Fibroblast of lung (primary cell): ENCODE measurements at regions not wholly inside any gene's neighbourhood (a gene's known extent, or its start where the extent isn't known, plus 50 kb on each side); places are given as distances from the start of the nearest gene placed in this dataset.
A peak's percentile ranks its signal among the peaks of the same experiment; 100 is the strongest.

Source experiments
- DNase-seq, 2 donors: peaks; one replicate each; pipeline versions ENCODE4 v3.0.0 to v3.0.0-alpha.2; 2010; ENCODE audit warnings: low read depth in 2 of 2
- H2AFZ ChIP-seq: 2 replicates; pipeline ENCODE4 v1.5.1; 2012; ENCODE audit warnings: low read length, control low read depth, inconsistent platforms
- H3K27ac ChIP-seq: 2 replicates; pipeline ENCODE4 v1.5.1; 2011; ENCODE audit warnings: low read length, control low read depth; ENCODE audit not compliant: insufficient read depth
- H3K27me3 ChIP-seq: 2 replicates; pipeline ENCODE4 v1.5.1; 2011; ENCODE audit warnings: mild to moderate bottlenecking, low read length; ENCODE audit not compliant: control insufficient read depth, insufficient read depth
- H3K36me3 ChIP-seq: 2 replicates; pipeline ENCODE4 v1.5.1; 2011; ENCODE audit warnings: low read length; ENCODE audit not compliant: control insufficient read depth, insufficient read depth
- H3K4me1 ChIP-seq: 2 replicates; pipeline ENCODE4 v1.5.1; 2011; ENCODE audit warnings: low read length; ENCODE audit not compliant: control insufficient read depth, insufficient read depth; ENCODE audit errors: extremely low read depth
- H3K4me2 ChIP-seq: 2 replicates; pipeline ENCODE4 v1.5.1; 2011; ENCODE audit warnings: low read length, control low read depth; ENCODE audit not compliant: insufficient read depth; ENCODE audit errors: extremely low read depth
- H3K4me3 ChIP-seq, 4 experiments: fragments of 200-600 bp in 1 of 4; sonication (generic) in 1 of 4; replicated peaks in 1 of 4; 2 replicates each; pipeline ENCODE4 v1.5.1; 2011 to 2016; ENCODE audit warnings: low read length in 4 of 4, low read depth in 3 of 4, mild to moderate bottlenecking in 3 of 4, control low read depth in 2 of 4, inconsistent platforms in 1 of 4, mixed read lengths in 1 of 4; ENCODE audit not compliant: insufficient read depth in 1 of 4; ENCODE audit errors: control extremely low read depth in 1 of 4
- H3K79me2 ChIP-seq: 2 replicates; pipeline ENCODE4 v1.5.1; 2012; ENCODE audit warnings: mild to moderate bottlenecking, low read length, inconsistent platforms; ENCODE audit not compliant: control insufficient read depth, insufficient read depth
- H3K9ac ChIP-seq: 2 replicates; pipeline ENCODE4 v1.5.1; 2011; ENCODE audit warnings: mild to moderate bottlenecking, low read length, control low read depth; ENCODE audit not compliant: insufficient read depth
- H3K9me3 ChIP-seq: 2 replicates; pipeline ENCODE4 v1.5.1; 2012; ENCODE audit warnings: low read depth, low read length; ENCODE audit not compliant: control insufficient read depth, insufficient read depth
- H4K20me1 ChIP-seq: 2 replicates; pipeline ENCODE4 v1.5.1; 2011; ENCODE audit warnings: low read length; ENCODE audit not compliant: control insufficient read depth, insufficient read depth; ENCODE audit errors: extremely low read depth
- EZH2 ChIP-seq: IDR thresholded peaks from 2 replicates; pipeline ENCODE4 v1.5.1; 2012; ENCODE audit warnings: low read length, control low read depth, mild to moderate bottlenecking; ENCODE audit errors: missing control alignments
- TF ChIP-seq, protein P1 (sequence below), 2 donors: IDR thresholded peaks in 1 of 2; conservative IDR thresholded peaks in 1 of 2; 1 replicate in 1 of 2; 2 replicates in 1 of 2; pipeline ENCODE4 v1.5.1; 2011 to 2012; ENCODE audit warnings: low read length in 2 of 2, control low read depth in 1 of 2, inconsistent platforms in 1 of 2, low read depth in 1 of 2, mild to moderate bottlenecking in 1 of 2

DNA sequence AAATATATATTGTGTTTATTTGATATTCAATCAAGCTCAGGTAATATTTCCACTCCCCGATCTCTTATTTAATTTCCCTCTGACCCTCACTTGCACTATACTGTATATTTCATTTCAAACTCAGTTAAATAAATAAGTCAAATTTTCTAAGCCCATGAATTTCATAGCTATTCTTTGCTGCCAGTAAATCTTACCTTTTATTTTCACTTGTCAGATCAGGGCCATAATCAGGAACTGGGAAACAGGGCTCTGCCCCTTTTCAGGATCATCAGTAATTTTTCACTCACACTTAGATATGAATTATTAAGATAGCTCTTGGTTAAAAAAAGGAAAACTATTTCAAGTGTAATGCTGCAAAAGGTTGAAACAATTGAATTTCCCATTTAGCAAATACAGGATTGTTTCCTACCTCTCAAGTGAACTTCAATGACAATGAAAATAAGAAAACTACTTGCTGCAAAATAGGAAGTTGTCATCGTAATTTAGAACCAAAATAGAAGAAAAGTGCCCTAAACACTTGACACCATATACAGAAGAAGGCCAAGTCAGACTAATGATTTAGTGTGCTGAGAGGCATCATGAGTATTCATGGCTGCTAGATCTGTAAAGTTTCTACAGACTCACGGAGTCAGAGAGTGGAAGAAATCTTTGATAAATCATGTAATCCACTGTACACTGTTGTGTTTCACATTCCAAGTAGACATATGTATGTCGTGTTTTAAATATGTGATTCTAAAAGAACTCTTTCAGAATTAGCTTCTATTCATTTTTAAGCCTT, 316.8 kb upstream of the CNTN5 start:
- no peaks in the 10 kb centered on the region for H3K9me3 ChIP-seq

DNA sequence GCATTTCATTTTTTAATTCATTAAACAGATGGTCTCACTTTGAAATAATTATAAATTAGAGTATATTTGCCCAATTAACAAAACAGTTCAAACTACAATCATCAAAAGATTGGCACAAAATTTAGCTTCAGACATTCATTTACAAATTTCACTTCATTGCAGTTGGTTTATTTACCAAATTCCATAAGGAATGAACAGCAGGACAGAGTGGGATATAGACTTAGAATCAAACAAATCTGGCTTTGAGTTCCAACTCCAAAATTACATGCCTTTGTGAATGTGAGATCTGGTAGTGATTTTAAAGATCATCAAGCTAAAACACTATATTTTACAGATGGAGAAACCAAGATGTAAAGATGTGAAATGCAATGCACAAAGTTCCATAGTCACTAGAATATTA, 310.7 kb upstream of the CNTN5 start:
- no peaks in the 10 kb centered on the region for H3K36me3 ChIP-seq
- no peak for TF ChIP-seq EZH2
- TF ChIP-seq, protein P1, sequence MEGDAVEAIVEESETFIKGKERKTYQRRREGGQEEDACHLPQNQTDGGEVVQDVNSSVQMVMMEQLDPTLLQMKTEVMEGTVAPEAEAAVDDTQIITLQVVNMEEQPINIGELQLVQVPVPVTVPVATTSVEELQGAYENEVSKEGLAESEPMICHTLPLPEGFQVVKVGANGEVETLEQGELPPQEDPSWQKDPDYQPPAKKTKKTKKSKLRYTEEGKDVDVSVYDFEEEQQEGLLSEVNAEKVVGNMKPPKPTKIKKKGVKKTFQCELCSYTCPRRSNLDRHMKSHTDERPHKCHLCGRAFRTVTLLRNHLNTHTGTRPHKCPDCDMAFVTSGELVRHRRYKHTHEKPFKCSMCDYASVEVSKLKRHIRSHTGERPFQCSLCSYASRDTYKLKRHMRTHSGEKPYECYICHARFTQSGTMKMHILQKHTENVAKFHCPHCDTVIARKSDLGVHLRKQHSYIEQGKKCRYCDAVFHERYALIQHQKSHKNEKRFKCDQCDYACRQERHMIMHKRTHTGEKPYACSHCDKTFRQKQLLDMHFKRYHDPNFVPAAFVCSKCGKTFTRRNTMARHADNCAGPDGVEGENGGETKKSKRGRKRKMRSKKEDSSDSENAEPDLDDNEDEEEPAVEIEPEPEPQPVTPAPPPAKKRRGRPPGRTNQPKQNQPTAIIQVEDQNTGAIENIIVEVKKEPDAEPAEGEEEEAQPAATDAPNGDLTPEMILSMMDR (conservative IDR thresholded peaks at IDR 0.05 in 1 of 2, IDR thresholded peaks at IDR 0.05 in 1 of 2; ENCODE audit: low read depth in 1 of 2, low read length in 2 of 2): no peak

More for the DNA sequence above, 316.8 kb upstream of the CNTN5 start:
- Histone ChIP-seq H3K36me3 (no peaks in the 10 kb centered on the region), H3K27ac (no peak overlapping the region), H2AFZ (no peak overlapping the region), H3K4me3 (no peak overlapping the region), H3K4me2 (no peak overlapping the region), H3K4me1 (no peaks in the 10 kb centered on the region), H3K9ac (no peak overlapping the region), H3K27me3 (no peaks in the 10 kb centered on the region), H3K79me2 (no peaks in the 10 kb centered on the region), H4K20me1 (no peaks in the 10 kb centered on the region)
- no peak for TF ChIP-seq EZH2
- TF ChIP-seq, protein P1 (conservative IDR thresholded peaks at IDR 0.05 in 1 of 2, IDR thresholded peaks at IDR 0.05 in 1 of 2; ENCODE audit: low read depth in 1 of 2, low read length in 2 of 2): no peak
- DNase-seq: no peak

DNA sequence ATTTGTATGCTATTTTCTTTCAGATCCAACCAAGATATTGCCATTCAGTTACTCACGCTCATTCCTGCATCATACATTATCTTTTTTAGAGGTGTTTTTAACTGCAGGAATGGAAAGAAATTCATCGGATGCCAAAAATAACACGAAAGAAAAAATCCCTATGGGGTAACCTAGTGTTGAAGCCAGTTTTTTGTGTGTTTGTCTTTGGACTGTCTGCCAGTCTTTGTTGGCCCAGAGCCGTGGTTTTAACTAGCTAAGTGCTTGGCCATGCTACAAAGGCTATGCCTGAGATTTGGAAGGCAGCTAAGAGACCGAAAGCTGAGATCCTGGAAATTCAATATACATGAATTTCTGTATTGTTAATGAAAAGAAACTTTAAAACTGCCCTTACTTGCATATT, 309.8 kb upstream of the CNTN5 start:
- Histone ChIP-seq H3K9me3 (no peaks in the 10 kb centered on the region), H3K27me3 (no peaks in the 10 kb centered on the region), H3K4me3 (no peak overlapping the region), H3K27ac (no peak overlapping the region), H3K9ac (no peak overlapping the region), H3K4me1 (no peaks in the 10 kb centered on the region), H3K36me3 (no peaks in the 10 kb centered on the region), H4K20me1 (no peaks in the 10 kb centered on the region), H2AFZ (no peak overlapping the region), H3K79me2 (no peaks in the 10 kb centered on the region), H3K4me2 (no peak overlapping the region)
- TF ChIP-seq EZH2: no peak
- TF ChIP-seq, protein P1 (conservative IDR thresholded peaks at IDR 0.05 in 1 of 2, IDR thresholded peaks at IDR 0.05 in 1 of 2; ENCODE audit: low read depth in 1 of 2, low read length in 2 of 2): no peak
- DNase-seq: peak in 1 of 2 donors; percentile 7

More for the DNA sequence above, 310.7 kb upstream of the CNTN5 start:
- H3K4me1 ChIP-seq: no peaks in the 10 kb centered on the region
- no peak overlapping the region for H3K27ac ChIP-seq
- H3K9me3 ChIP-seq: no peaks in the 10 kb centered on the region
- no peak overlapping the region for H3K9ac ChIP-seq
- H2AFZ ChIP-seq: no peak overlapping the region
- no peaks in the 10 kb centered on the region for H3K27me3 ChIP-seq
- no peaks in the 10 kb centered on the region for H4K20me1 ChIP-seq
- H3K4me3 ChIP-seq: no peak overlapping the region
- H3K4me2 ChIP-seq: no peak overlapping the region
- H3K79me2 ChIP-seq: no peaks in the 10 kb centered on the region
- no peak for DNase-seq
